H9 (cell line): ENCODE measurements at regions not wholly inside any gene's neighbourhood (a gene's known extent, or its start where the extent isn't known, plus 50 kb on each side); places are given as distances from the start of the nearest gene placed in this dataset.

Experiments
- DNase-seq: peaks from one replicate; pipeline ENCODE4 v3.0.0-alpha.2; 2017
- H2AFZ ChIP-seq: one replicate; pipeline ENCODE4 v1.6.1; 2013; ENCODE audit warnings: mild to moderate bottlenecking, low read length, control low read depth, moderate library complexity
- H2AK5ac ChIP-seq: 2 replicates; pipeline ENCODE4 v1.6.1; 2013; ENCODE audit warnings: low read length, control low read depth, mixed read lengths; ENCODE audit not compliant: insufficient read length
- H2BK120ac ChIP-seq: one replicate; pipeline ENCODE4 v1.6.1; 2013; ENCODE audit warnings: low read depth, mild to moderate bottlenecking, low read length, control low read depth, inconsistent platforms; ENCODE audit not compliant: poor library complexity, severe bottlenecking
- H2BK12ac ChIP-seq: 2 replicates; pipeline ENCODE4 v1.6.1; 2013; ENCODE audit warnings: low read length, control low read depth, mixed read lengths, low read depth; ENCODE audit not compliant: insufficient read length
- H2BK15ac ChIP-seq: 2 replicates; pipeline ENCODE4 v1.6.1; 2013; ENCODE audit warnings: low read depth, low read length, control low read depth
- H2BK20ac ChIP-seq: one replicate; pipeline ENCODE4 v1.6.1; 2013; ENCODE audit warnings: low read depth, mild to moderate bottlenecking, low read length, control low read depth, inconsistent platforms; ENCODE audit not compliant: poor library complexity, severe bottlenecking
- H2BK5ac ChIP-seq: 2 replicates; pipeline ENCODE4 v1.6.1; 2013; ENCODE audit warnings: low read length, control low read depth, mixed read lengths; ENCODE audit not compliant: insufficient read length
- H3K14ac ChIP-seq: 2 replicates; pipeline ENCODE4 v1.6.1; 2013; ENCODE audit warnings: low read length, control low read depth; ENCODE audit not compliant: insufficient read depth
- H3K18ac ChIP-seq: 2 replicates; pipeline ENCODE4 v1.6.1; 2013; ENCODE audit warnings: low read depth, mild to moderate bottlenecking, mixed read lengths, low read length, control low read depth; ENCODE audit not compliant: insufficient read length
- H3K23ac ChIP-seq: 2 replicates; pipeline ENCODE4 v1.6.1; 2013; ENCODE audit warnings: low read length, control low read depth, mixed read lengths, low read depth; ENCODE audit not compliant: insufficient read length
- H3K23me2 ChIP-seq: 2 replicates; pipeline ENCODE4 v1.6.1; 2013; ENCODE audit warnings: low read depth, mild to moderate bottlenecking, mixed read lengths, low read length, control low read depth; ENCODE audit not compliant: insufficient read length, poor library complexity, severe bottlenecking
- H3K27ac ChIP-seq: 2 replicates; pipeline ENCODE4 v1.5.1; 2013; ENCODE audit warnings: low read length, control low read depth, mixed read lengths, low read depth; ENCODE audit not compliant: insufficient read length
- H3K27me3 ChIP-seq: 2 replicates; pipeline ENCODE4 v1.6.1; 2013; ENCODE audit warnings: low read length, control low read depth, inconsistent platforms; ENCODE audit not compliant: insufficient read depth
- H3K4ac ChIP-seq: 2 replicates; pipeline ENCODE4 v1.6.1; 2013; ENCODE audit warnings: low read depth, mild to moderate bottlenecking, control low read depth, inconsistent platforms, low read length, moderate library complexity
- H3K4me1 ChIP-seq: 2 replicates; pipeline ENCODE4 v1.6.1; 2013; ENCODE audit warnings: low read length, control low read depth, inconsistent platforms; ENCODE audit not compliant: insufficient read depth
- H3K4me2 ChIP-seq: 2 replicates; pipeline ENCODE4 v1.6.1; 2013; ENCODE audit warnings: low read length, control low read depth, mixed read lengths; ENCODE audit not compliant: insufficient read length, insufficient read depth
- H3K56ac ChIP-seq: 2 replicates; pipeline ENCODE4 v1.6.1; 2013; ENCODE audit warnings: low read depth, mild to moderate bottlenecking, mixed read lengths, low read length, control low read depth; ENCODE audit not compliant: insufficient read length
- H3K79me1 ChIP-seq: 2 replicates; pipeline ENCODE4 v1.6.1; 2013; ENCODE audit warnings: low read depth, mild to moderate bottlenecking, moderate library complexity, low read length, control low read depth, inconsistent platforms; ENCODE audit not compliant: insufficient read depth, poor library complexity, severe bottlenecking
- H3K79me2 ChIP-seq: 2 replicates; pipeline ENCODE4 v1.6.1; 2013; ENCODE audit warnings: low read length, control low read depth, inconsistent platforms; ENCODE audit not compliant: insufficient read depth
- H3K9ac ChIP-seq: 2 replicates; pipeline ENCODE4 v1.6.1; 2013; ENCODE audit warnings: low read length, control low read depth, mixed read lengths; ENCODE audit not compliant: insufficient read length; ENCODE audit errors: extremely low read depth
- H3K9me3 ChIP-seq: one replicate; pipeline ENCODE4 v1.6.1; 2013; ENCODE audit warnings: low read depth, low read length, inconsistent platforms; ENCODE audit not compliant: control insufficient read depth
- H3T11ph ChIP-seq: one replicate; pipeline ENCODE4 v1.6.1; 2013; ENCODE audit warnings: mild to moderate bottlenecking, low read length, control low read depth, inconsistent platforms
- H4K20me1 ChIP-seq: one replicate; pipeline ENCODE4 v1.6.1; 2013; ENCODE audit not compliant: control insufficient read depth, insufficient read length, insufficient read depth
- H4K5ac ChIP-seq: 2 replicates; pipeline ENCODE4 v1.6.1; 2013; ENCODE audit warnings: low read depth, mild to moderate bottlenecking, mixed read lengths, low read length, control low read depth; ENCODE audit not compliant: insufficient read length
- H4K8ac ChIP-seq: replicated peaks from 2 replicates; pipeline ENCODE4 v1.6.1; 2013; ENCODE audit warnings: low read length, control low read depth, mixed read lengths, low read depth; ENCODE audit not compliant: insufficient read length
- H4K91ac ChIP-seq: 2 replicates; pipeline ENCODE4 v1.6.1; 2013; ENCODE audit warnings: low read depth, mild to moderate bottlenecking, moderate library complexity, mixed read lengths, low read length, control low read depth; ENCODE audit not compliant: insufficient read length
- H3K27ac Mint-ChIP-seq, 3 experiments: 2 replicates in 2 of 3; 3 replicates in 1 of 3; pipeline ENCODE4 v1.8.0; 2020 to 2021; ENCODE audit warnings: mixed read lengths in 3 of 3, mild to moderate bottlenecking in 1 of 3, moderate library complexity in 1 of 3
- H3K27me3 Mint-ChIP-seq: 2 replicates; pipeline ENCODE4 v1.8.0; 2021; ENCODE audit warnings: low read depth, mild to moderate bottlenecking, moderate library complexity, mixed read lengths
- H3K36me3 Mint-ChIP-seq, 3 experiments: 2 replicates in 2 of 3; 3 replicates in 1 of 3; pipeline ENCODE4 v1.8.0; 2020 to 2021; ENCODE audit warnings: low read depth in 3 of 3, mixed read lengths in 3 of 3; ENCODE audit not compliant: insufficient read depth in 1 of 3
- H3K4me1 Mint-ChIP-seq, 2 experiments: 2 replicates each; pipeline ENCODE4 v1.8.0; 2020; ENCODE audit warnings: mixed read lengths in 2 of 2
- H3K4me3 Mint-ChIP-seq, 2 experiments: 2 replicates in 1 of 2; 3 replicates in 1 of 2; pipeline ENCODE4 v1.8.0; 2020 to 2021; ENCODE audit warnings: mild to moderate bottlenecking in 2 of 2, mixed read lengths in 2 of 2, moderate library complexity in 1 of 2
- H3K9me3 Mint-ChIP-seq, 2 experiments: 2 replicates in 1 of 2; 3 replicates in 1 of 2; pipeline ENCODE4 v1.8.0; 2020; ENCODE audit warnings: mild to moderate bottlenecking in 2 of 2, mixed read lengths in 2 of 2, moderate library complexity in 1 of 2
- CTCF ChIP-seq: fragments of 200-600 bp; sonication (generic); conservative IDR thresholded peaks from 3 replicates; pipeline ENCODE4 v1.8.0; 2021; ENCODE audit warnings: antibody characterized with exemption, mild to moderate bottlenecking
- WGBS: extraction: QIAGEN DNeasy Blood & Tissue Kit; methylation state at CpG from one replicate; pipeline ENCODE4 v1.1.7; 2013; ENCODE audit warnings: missing lambda C conversion rate, low lambda C conversion rate, mixed read lengths; ENCODE audit not compliant: insufficient read length; ENCODE audit errors: extremely low coverage; 5-methylcytosine and 5-hydroxymethylcytosine counted together

DNA sequence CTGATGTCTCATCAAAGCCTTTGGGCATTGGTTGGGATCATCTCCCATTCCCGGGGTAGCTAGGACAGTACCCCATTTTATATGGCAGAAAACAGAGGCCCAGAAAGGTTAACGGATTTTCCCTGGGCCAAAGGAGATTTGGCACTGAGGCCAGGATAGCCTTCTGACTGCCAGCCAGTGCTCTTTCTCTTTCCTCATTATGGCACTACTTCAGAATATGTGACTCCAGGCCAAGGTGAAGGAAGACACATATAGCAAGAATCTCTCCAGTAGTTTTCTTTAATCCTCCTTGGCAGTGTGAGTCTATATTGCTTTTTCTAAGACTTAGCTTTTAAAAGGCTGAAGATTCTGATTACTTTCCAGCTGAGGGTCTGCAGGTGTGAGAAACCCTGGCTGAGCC, 94.8 kb upstream of the AMOTL1 start:
- Histone ChIP-seq H3K23ac (no peak overlapping the region), H3K4ac (no peak overlapping the region), H3K4me1 (no peaks in the 10 kb centered on the region), H2BK120ac (no peak overlapping the region), H2BK15ac (no peak overlapping the region), H3K9ac (no peak overlapping the region), H3K27ac (no peak overlapping the region), H4K5ac (no peak overlapping the region), H2BK20ac (no peak overlapping the region), H3K18ac (no peak overlapping the region), H3K9me3 (peaks cover 14% of the 10 kb centered on the region), H2BK12ac (no peak overlapping the region), H2AK5ac (no peak overlapping the region), H2BK5ac (no peak overlapping the region), H4K91ac (no peak overlapping the region), H3K4me2 (no peak overlapping the region), H3K27me3 (no peaks in the 10 kb centered on the region), H3T11ph (no peak overlapping the region), H3K56ac (no peak overlapping the region), H3K79me2 (no peaks in the 10 kb centered on the region), H4K20me1 (no peaks in the 10 kb centered on the region), H3K14ac (no peak overlapping the region), H2AFZ (no peak overlapping the region), H3K23me2 (no peaks in the 10 kb centered on the region), H3K79me1 (no peaks in the 10 kb centered on the region), H4K8ac (no peak overlapping the region)
- DNase-seq: no peak
- peaks cover 4 to 10% of the 10 kb centered on the region in 2 experiments; a peak in 4 of 5 replicates for H3K9me3 Mint-ChIP-seq
- TF ChIP-seq CTCF: no peak
- H3K36me3 Mint-ChIP-seq: peaks cover 15 to 20% (median 15%) of the 10 kb centered on the region in 3 experiments; a peak in 6 of 7 replicates
- no peaks in the 10 kb centered on the region; the same call in 1 of the 2 replicates for H3K27me3 Mint-ChIP-seq
- H3K4me1 Mint-ChIP-seq: peaks cover 0 to 3% of the 10 kb centered on the region in 2 experiments; a peak in 1 of 4 replicates
- no CpG with 5 or more reads among the region's 2 CpGs for WGBS
- no peak overlapping the region for H3K4me3 Mint-ChIP-seq
- H3K27ac Mint-ChIP-seq: no peak overlapping the region
